ENCODE measurements at regions not wholly inside any gene's neighbourhood (a gene's known extent, or its start where the extent isn't known, plus 50 kb on each side); places are given as distances from the start of the nearest gene placed in this dataset.
"Not testable (repeated sequence)": the region's sequence is repeated elsewhere in the genome, so short reads cannot be mapped to it uniquely, and the experiment has no call there.

- H3K4me3 ChIP-seq; H3K4me1 ChIP-seq (replicated peaks in 1 of 2); H3K27ac ChIP-seq; in situ Hi-C loops (cut with MboI; ENCODE audit: low pct_unique_long_range_greater_than_20kb in 2 of 9, low sequenced_read_pairs in 9 of 9, unreplicated experiment in 9 of 9): not testable (repeated sequence)
- peak in 3 of 8 experiments; percentile 52 to 100 (median 100) for ATAC-seq (replicated peaks in 6 of 8)
- WGBS, 10 experiments, result 0 to 100% (median 10%) methylated on average over 1 to 3 of the region's 3 CpGs; no CpG with 5 or more reads in 4 of the 10 experiments
Observed at GRCh38 chr10:87416892-87417291, 59.3 kb downstream of the NUTM2D start.

GRCh38 chr10:87422641-87423040 lies 65.1 kb downstream of the NUTM2D start:
- in situ Hi-C loops (cut with MboI; ENCODE audit: low pct_unique_long_range_greater_than_20kb in 2 of 9, low sequenced_read_pairs in 9 of 9, unreplicated experiment in 9 of 9); H3K4me1 ChIP-seq (replicated peaks in 1 of 2): not testable (repeated sequence)

GRCh38 chr10:87424697-87425373 lies 67.3 kb downstream of the NUTM2D start:
- H3K27ac ChIP-seq; in situ Hi-C loops (cut with MboI; ENCODE audit: low pct_unique_long_range_greater_than_20kb in 2 of 9, low sequenced_read_pairs in 9 of 9, unreplicated experiment in 9 of 9); H3K4me3 ChIP-seq; H3K4me1 ChIP-seq (replicated peaks in 1 of 2); ATAC-seq (replicated peaks in 6 of 8): not testable (repeated sequence)
- WGBS, 10 experiments, result 17 to 68% (median 43%) methylated on average over 1 to 2 of the region's 3 CpGs; no CpG with 5 or more reads in 4 of the 10 experiments

More at GRCh38 chr10:87422641-87423040, 65.1 kb downstream of the NUTM2D start:
- H3K27ac ChIP-seq; ATAC-seq (replicated peaks in 6 of 8); H3K4me3 ChIP-seq: not testable (repeated sequence)

GRCh38 chr10:87433836-87434235 lies 70.9 kb upstream of the MINPP1 start:
- H3K4me3 ChIP-seq; ATAC-seq (replicated peaks in 6 of 8); H3K27ac ChIP-seq; H3K4me1 ChIP-seq (replicated peaks in 1 of 2); in situ Hi-C loops (cut with MboI; ENCODE audit: low pct_unique_long_range_greater_than_20kb in 2 of 9, low sequenced_read_pairs in 9 of 9, unreplicated experiment in 9 of 9): not testable (repeated sequence)
- no CpG with 5 or more reads among the region's 4 CpGs for WGBS, 10 experiments

GRCh38 chr10:87435295-87435826 lies 69.3 kb upstream of the MINPP1 start:
- H3K4me3 ChIP-seq; H3K27ac ChIP-seq; H3K4me1 ChIP-seq (replicated peaks in 1 of 2); in situ Hi-C loops (cut with MboI; ENCODE audit: low pct_unique_long_range_greater_than_20kb in 2 of 9, low sequenced_read_pairs in 9 of 9, unreplicated experiment in 9 of 9): not testable (repeated sequence)
- ATAC-seq (replicated peaks in 6 of 8), result peak in 2 of 8 experiments; percentile 9 to 13
- 100% methylated on average over 1 of the region's 3 CpGs; no CpG with 5 or more reads in 9 of the 10 experiments for WGBS, 10 experiments

- no CpG with 5 or more reads among the region's 14 CpGs for WGBS, 10 experiments
- H3K27ac ChIP-seq; H3K4me3 ChIP-seq; in situ Hi-C loops (cut with MboI; ENCODE audit: low pct_unique_long_range_greater_than_20kb in 2 of 9, low sequenced_read_pairs in 9 of 9, unreplicated experiment in 9 of 9); H3K4me1 ChIP-seq (replicated peaks in 1 of 2): not testable (repeated sequence)
- peak; percentile 86 to 99 (median 94) for ATAC-seq (replicated peaks in 6 of 8)
Observed at GRCh38 chr10:87436104-87436503, 68.6 kb upstream of the MINPP1 start.

- in situ Hi-C loops (cut with MboI; ENCODE audit: low pct_unique_long_range_greater_than_20kb in 2 of 9, low sequenced_read_pairs in 9 of 9, unreplicated experiment in 9 of 9); H3K4me3 ChIP-seq; H3K4me1 ChIP-seq (replicated peaks in 1 of 2); H3K27ac ChIP-seq: not testable (repeated sequence)
- ATAC-seq (replicated peaks in 6 of 8), result peak in 3 of 8 experiments; percentile 15 to 27 (median 23)
- WGBS, 10 experiments, result no CpG with 5 or more reads among the region's 2 CpGs
Observed at GRCh38 chr10:87437450-87437849, 67.2 kb upstream of the MINPP1 start.
